Prostate gland (tissue), 2 donors: ENCODE measurements at regions not wholly inside any gene's neighbourhood (a gene's known extent, or its start where the extent isn't known, plus 50 kb on each side); places are given as distances from the start of the nearest gene placed in this dataset.

Experiments
- POLR2A ChIP-seq: fragments of 450-650 bp; IDR thresholded peaks from one replicate; pipeline ENCODE4 v1.6.1; 2016; ENCODE audit warnings: antibody characterized with exemption, mild to moderate bottlenecking
- TF ChIP-seq, protein P1 (sequence below), 4 experiments: fragments of 200-600 bp in 2 of 4; fragments of 450-650 bp in 2 of 4; sonication (generic) in 2 of 4; IDR thresholded peaks; 1 replicate in 3 of 4; 2 replicates in 1 of 4; pipeline ENCODE4 v1.5.1; 2016 to 2019; ENCODE audit warnings: antibody characterized with exemption in 4 of 4, mild to moderate bottlenecking in 2 of 4, moderate library complexity in 2 of 4

DNA sequence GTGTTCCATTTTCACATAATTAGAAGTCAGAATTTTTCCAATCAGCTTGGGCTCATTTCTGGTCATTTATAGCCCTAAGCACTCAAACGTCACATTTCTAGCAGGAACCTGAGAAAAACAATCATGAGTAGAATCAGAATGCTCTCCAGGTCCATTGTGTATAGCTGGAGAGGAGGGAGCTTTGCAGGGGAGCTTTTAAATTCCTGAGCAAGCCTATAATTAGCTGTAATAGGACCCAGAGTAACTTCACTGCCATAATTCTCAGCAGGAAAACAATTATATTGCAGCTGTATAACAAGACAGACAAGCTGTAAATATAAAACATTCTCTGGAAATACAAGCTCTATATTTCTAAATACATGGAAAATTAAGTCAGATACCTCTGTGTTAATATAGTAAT lies 637.6 kb upstream of the SGCD start:
- TF ChIP-seq, protein P1, sequence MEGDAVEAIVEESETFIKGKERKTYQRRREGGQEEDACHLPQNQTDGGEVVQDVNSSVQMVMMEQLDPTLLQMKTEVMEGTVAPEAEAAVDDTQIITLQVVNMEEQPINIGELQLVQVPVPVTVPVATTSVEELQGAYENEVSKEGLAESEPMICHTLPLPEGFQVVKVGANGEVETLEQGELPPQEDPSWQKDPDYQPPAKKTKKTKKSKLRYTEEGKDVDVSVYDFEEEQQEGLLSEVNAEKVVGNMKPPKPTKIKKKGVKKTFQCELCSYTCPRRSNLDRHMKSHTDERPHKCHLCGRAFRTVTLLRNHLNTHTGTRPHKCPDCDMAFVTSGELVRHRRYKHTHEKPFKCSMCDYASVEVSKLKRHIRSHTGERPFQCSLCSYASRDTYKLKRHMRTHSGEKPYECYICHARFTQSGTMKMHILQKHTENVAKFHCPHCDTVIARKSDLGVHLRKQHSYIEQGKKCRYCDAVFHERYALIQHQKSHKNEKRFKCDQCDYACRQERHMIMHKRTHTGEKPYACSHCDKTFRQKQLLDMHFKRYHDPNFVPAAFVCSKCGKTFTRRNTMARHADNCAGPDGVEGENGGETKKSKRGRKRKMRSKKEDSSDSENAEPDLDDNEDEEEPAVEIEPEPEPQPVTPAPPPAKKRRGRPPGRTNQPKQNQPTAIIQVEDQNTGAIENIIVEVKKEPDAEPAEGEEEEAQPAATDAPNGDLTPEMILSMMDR (IDR thresholded peaks at IDR 0.05), result no peak
- TF ChIP-seq POLR2A, result no peak
